Immature natural killer cell (primary cell): ENCODE measurements at regions not wholly inside any gene's neighbourhood (a gene's known extent, or its start where the extent isn't known, plus 50 kb on each side); places are given as distances from the start of the nearest gene placed in this dataset.
"Not testable (repeated sequence)": the region's sequence is repeated elsewhere in the genome, so short reads cannot be mapped to it uniquely, and the experiment has no call there.

Source experiments
- DNase-seq, 3 donors: peaks; one replicate each; pipeline ENCODE4 v3.0.0; 2022; ENCODE audit warnings: mixed read lengths in 1 of 3
- H3K27ac Mint-ChIP-seq, 6 donors: one replicate each; pipeline ENCODE4 v1.8.0; 2020; ENCODE audit warnings: mixed read lengths in 6 of 6, mild to moderate bottlenecking in 5 of 6, inconsistent platforms in 4 of 6, moderate library complexity in 3 of 6
- H3K27me3 Mint-ChIP-seq, 3 donors: one replicate each; pipeline ENCODE4 v1.8.0; 2020 to 2021; ENCODE audit warnings: low read depth in 3 of 3, mild to moderate bottlenecking in 3 of 3, mixed read lengths in 3 of 3, moderate library complexity in 3 of 3, inconsistent platforms in 1 of 3
- H3K36me3 Mint-ChIP-seq, 3 donors: one replicate each; pipeline ENCODE4 v1.8.0; 2020; ENCODE audit warnings: mixed read lengths in 3 of 3, inconsistent platforms in 2 of 3, mild to moderate bottlenecking in 2 of 3
- H3K4me1 Mint-ChIP-seq, 2 donors: one replicate each; pipeline ENCODE4 v1.8.0; 2020; ENCODE audit warnings: inconsistent platforms in 2 of 2, mild to moderate bottlenecking in 2 of 2, mixed read lengths in 2 of 2, moderate library complexity in 1 of 2
- H3K4me3 Mint-ChIP-seq, 5 donors: one replicate each; pipeline ENCODE4 v1.8.0; 2020; ENCODE audit warnings: mild to moderate bottlenecking in 5 of 5, mixed read lengths in 5 of 5, inconsistent platforms in 3 of 5, moderate library complexity in 3 of 5
- H3K9me3 Mint-ChIP-seq, 6 donors: one replicate each; pipeline ENCODE4 v1.8.0; 2020; ENCODE audit warnings: mild to moderate bottlenecking in 6 of 6, mixed read lengths in 6 of 6, inconsistent platforms in 4 of 6, moderate library complexity in 3 of 6

DNA sequence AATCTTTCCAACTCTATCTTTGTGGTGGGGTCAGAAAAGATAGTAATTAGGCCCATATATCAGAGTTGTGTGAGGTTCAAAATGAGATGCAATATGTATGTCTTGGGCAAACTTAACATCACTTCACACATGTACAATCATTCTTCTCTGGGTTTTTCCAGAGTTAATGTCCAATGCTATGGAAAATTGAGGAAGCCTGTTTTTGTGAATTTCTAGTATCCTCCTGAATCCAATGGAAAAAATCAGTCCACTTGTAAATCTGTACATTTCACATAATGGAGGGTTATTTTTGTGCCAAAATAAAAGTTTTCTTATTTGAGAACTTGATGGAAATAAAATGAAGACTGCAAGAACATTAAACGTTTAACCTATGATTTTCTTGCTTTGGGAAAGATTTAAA, 155.6 kb upstream of the SEMA6A start:
- no peak overlapping the region for H3K4me3 Mint-ChIP-seq
- peaks cover 0 to 6% (median 1%) of the 10 kb centered on the region in 3 donors for H3K27me3 Mint-ChIP-seq
- no peaks in the 10 kb centered on the region for H3K4me1 Mint-ChIP-seq
- H3K9me3 Mint-ChIP-seq: peaks cover 0 to 2% (median 0%) of the 10 kb centered on the region in 6 donors
- no peak overlapping the region for H3K27ac Mint-ChIP-seq
- H3K36me3 Mint-ChIP-seq: no peaks in the 10 kb centered on the region
- DNase-seq: no peak

- Mint-ChIP-seq H3K9me3 (peaks cover 0 to 2% (median under 1%) of the 10 kb centered on the region in 6 donors), H3K27ac (no peak overlapping the region), H3K36me3 (no peaks in the 10 kb centered on the region), H3K27me3 (peaks cover 0 to 6% (median 1%) of the 10 kb centered on the region in 3 donors), H3K4me3 (no peak overlapping the region), H3K4me1 (no peaks in the 10 kb centered on the region)
- DNase-seq: no peak
Measured at GRCh38 chr5:116727248-116727647, 152.6 kb upstream of the SEMA6A start.

GRCh38 chr5:116726180-116726579, 151.6 kb upstream of the SEMA6A start:
- H3K36me3 Mint-ChIP-seq, H3K27ac Mint-ChIP-seq: not testable (repeated sequence)

GRCh38 chr5:116724971-116725370, 150.3 kb upstream of the SEMA6A start:
- no peaks in the 10 kb centered on the region for H3K4me1 Mint-ChIP-seq

More at GRCh38 chr5:116726180-116726579, 151.6 kb upstream of the SEMA6A start:
- not testable (repeated sequence) for H3K4me1 Mint-ChIP-seq, H3K4me3 Mint-ChIP-seq, H3K27me3 Mint-ChIP-seq, H3K9me3 Mint-ChIP-seq, DNase-seq

DNA sequence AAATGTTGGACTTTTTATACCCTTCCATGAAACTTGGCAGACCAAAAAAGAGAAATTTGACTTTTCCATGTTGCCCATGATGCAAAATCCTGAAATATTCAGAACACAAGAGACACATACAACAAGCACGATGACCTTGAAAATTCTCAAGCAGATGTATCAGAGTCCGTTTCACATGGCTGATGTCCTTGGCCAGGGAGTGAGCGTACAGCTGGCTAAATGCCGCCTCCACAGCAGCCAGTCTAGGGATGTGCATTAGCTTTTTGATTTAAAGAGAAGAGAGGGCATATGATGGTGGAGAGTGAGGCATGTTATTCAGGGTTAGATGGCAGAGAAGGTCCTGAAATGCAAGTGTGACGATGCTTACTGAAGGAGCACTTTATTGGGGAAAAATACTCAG, 148.0 kb upstream of the SEMA6A start:
- Mint-ChIP-seq H3K4me3 (no peak overlapping the region), H3K27ac (no peak overlapping the region), H3K36me3 (no peaks in the 10 kb centered on the region), H3K27me3 (peaks cover 0 to 6% (median 3%) of the 10 kb centered on the region in 3 donors), H3K9me3 (peaks cover 0 to 4% (median 3%) of the 10 kb centered on the region in 6 donors), H3K4me1 (no peaks in the 10 kb centered on the region)
- DNase-seq: no peak

More at GRCh38 chr5:116724971-116725370, 150.3 kb upstream of the SEMA6A start:
- H3K9me3 Mint-ChIP-seq: peaks cover 0 to 3% (median under 1%) of the 10 kb centered on the region in 6 donors
- no peak overlapping the region for H3K4me3 Mint-ChIP-seq
- no peak for DNase-seq
- peaks cover 1 to 6% (median 3%) of the 10 kb centered on the region in 3 donors for H3K27me3 Mint-ChIP-seq
- H3K36me3 Mint-ChIP-seq: no peaks in the 10 kb centered on the region
- H3K27ac Mint-ChIP-seq: no peak overlapping the region

DNA sequence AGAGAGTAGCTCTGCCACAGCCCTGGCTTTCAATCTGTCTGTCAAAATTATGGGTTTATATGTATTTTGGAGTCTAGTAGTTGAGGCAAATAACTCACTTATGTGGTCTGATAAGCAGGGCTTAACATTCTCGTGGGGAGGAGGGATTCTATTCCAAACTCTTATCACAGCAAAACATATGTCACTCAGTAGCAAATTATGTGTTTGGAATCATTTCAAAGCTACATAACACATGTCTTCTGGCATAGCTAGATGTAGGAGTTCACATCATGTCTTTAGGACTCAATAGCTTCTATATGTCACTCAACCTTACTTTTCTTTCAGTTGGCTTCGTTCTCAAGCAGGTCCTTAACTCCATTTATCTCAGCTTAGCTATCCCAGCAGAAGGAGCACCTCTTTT, 144.5 kb upstream of the SEMA6A start:
- H3K36me3 Mint-ChIP-seq: no peaks in the 10 kb centered on the region
- peaks cover 2 to 4% (median 3%) of the 10 kb centered on the region in 6 donors for H3K9me3 Mint-ChIP-seq
- H3K4me1 Mint-ChIP-seq: no peaks in the 10 kb centered on the region
- no peak overlapping the region for H3K27ac Mint-ChIP-seq
- H3K4me3 Mint-ChIP-seq: no peak overlapping the region
- peaks cover 0 to 3% (median 0%) of the 10 kb centered on the region in 3 donors for H3K27me3 Mint-ChIP-seq
- no peak for DNase-seq

- H3K27me3 Mint-ChIP-seq: peaks cover 0 to 3% (median 0%) of the 10 kb centered on the region in 3 donors
- H3K4me1 Mint-ChIP-seq: no peaks in the 10 kb centered on the region
- peaks cover 2 to 4% (median 3%) of the 10 kb centered on the region in 6 donors for H3K9me3 Mint-ChIP-seq
- H3K36me3 Mint-ChIP-seq: no peaks in the 10 kb centered on the region
- no peak for DNase-seq
- H3K27ac Mint-ChIP-seq: no peak overlapping the region
- H3K4me3 Mint-ChIP-seq: no peak overlapping the region
Measured at GRCh38 chr5:116718317-116718716, 143.7 kb upstream of the SEMA6A start.

DNA sequence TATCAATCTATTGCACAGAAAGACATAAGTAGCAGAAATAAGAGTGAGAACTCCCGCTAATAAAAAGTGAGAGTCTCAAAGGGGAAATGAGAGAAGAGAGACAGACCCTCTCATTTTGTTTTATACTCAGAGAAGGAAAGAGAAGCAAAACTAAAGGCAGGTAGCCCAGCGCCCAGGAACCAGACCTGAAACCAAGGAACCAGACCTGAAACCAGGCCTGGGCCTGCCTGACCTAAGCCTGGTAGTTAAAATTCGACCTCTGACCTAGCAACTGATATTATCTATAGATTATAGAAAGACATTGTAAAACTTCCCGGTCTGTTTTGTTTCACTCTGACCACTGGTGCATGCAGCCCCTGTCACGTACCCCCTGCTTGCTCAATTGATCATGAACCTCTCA, 134.5 kb upstream of the SEMA6A start:
- no peak overlapping the region for H3K4me3 Mint-ChIP-seq
- no peak overlapping the region for H3K27ac Mint-ChIP-seq
- no peaks in the 10 kb centered on the region for H3K4me1 Mint-ChIP-seq
- H3K36me3 Mint-ChIP-seq: no peaks in the 10 kb centered on the region
- peaks cover 0 to 2% (median 0%) of the 10 kb centered on the region in 6 donors for H3K9me3 Mint-ChIP-seq
- no peaks in the 10 kb centered on the region for H3K27me3 Mint-ChIP-seq
- DNase-seq: no peak

DNA sequence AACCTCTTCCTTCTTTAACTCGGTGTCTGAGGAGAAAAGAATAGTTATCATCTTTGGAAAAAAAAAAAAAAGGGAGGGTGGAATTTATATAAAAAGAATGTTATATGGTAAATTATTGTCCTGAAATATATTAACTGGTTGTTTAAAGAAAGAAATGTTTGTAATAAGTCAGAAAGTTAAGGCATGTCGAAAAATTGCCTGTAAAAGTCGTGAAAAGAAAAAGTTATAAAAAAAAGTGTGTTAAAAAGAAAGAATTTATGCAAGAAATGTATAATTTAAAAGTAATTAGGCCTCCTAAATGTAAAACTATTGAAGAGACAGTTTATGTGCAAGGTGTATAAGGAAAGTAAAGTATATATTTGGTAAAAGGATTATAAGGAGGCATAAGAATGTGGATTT, 130.5 kb upstream of the SEMA6A start:
- H3K9me3 Mint-ChIP-seq, H3K4me1 Mint-ChIP-seq, DNase-seq, H3K4me3 Mint-ChIP-seq, H3K36me3 Mint-ChIP-seq, H3K27ac Mint-ChIP-seq, H3K27me3 Mint-ChIP-seq: not testable (repeated sequence)

DNA sequence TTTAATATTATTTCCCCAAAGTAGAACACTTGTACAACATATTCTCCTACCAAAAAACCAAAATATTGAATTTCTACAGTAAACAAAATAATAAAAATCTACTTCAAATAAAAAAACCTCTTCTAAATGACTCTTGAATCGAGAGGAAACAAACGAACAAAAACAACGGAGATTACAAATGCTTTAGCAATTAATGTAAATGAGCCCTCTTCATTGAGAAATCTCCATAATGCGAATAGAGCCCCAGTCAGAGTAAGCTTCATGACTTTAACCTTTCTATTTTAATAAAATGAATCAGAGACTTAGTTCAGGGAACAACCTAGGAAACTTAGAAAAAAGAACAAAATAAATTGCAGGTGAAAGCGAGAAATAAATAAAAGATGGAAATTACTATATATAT, 129.3 kb upstream of the SEMA6A start:
- H3K4me3 Mint-ChIP-seq: no peak overlapping the region
- no peaks in the 10 kb centered on the region for H3K36me3 Mint-ChIP-seq
- no peak overlapping the region for H3K27ac Mint-ChIP-seq
- H3K4me1 Mint-ChIP-seq: no peaks in the 10 kb centered on the region
- peaks cover 0 to 2% (median 0%) of the 10 kb centered on the region in 3 donors for H3K27me3 Mint-ChIP-seq
- H3K9me3 Mint-ChIP-seq: peaks cover 0 to 5% (median 0%) of the 10 kb centered on the region in 6 donors
- no peak for DNase-seq

DNA sequence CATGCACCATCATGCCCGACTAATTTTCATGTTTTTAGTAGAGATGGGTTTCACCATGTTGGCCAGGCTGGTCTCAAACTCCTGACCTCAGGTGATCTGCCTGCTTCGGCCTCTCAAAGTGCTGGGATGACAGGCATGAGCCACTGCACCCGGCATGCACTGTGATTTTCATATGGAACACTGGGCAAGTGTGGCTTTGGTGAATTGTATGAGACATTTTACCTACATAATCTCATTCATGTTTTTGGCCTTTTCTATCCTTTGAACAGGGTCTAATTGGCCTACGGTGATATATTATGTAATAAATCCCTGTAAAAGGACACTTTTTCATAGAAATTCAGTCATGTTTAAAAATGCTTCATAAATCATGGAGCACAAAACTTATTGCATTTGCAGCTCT, 128.7 kb upstream of the SEMA6A start:
- Mint-ChIP-seq H3K4me3 (no peak overlapping the region), H3K9me3 (peaks cover 0 to 5% (median 1%) of the 10 kb centered on the region in 6 donors), H3K27ac (no peak overlapping the region), H3K4me1 (no peaks in the 10 kb centered on the region), H3K27me3 (peaks cover 0 to 2% (median 0%) of the 10 kb centered on the region in 3 donors), H3K36me3 (no peaks in the 10 kb centered on the region)
- DNase-seq: no peak

DNA sequence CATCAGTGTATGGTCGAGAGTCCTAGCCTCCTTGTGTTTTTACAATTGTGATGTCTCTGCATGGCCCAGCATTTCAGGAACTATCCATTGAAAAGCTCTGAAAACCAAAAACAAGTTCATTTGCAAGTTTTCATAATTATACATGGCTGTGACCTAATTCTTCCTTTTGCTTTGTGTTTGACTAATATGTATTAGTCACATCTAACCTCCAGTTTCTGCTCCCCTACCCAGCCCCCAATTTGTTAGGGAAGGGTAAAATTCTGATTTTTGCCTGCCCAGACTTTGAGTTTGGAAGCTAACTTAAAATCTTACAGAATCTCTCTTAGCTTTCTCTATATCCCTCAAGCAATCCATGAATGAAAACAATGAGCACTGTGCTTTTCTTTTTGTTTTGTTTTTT, 128.2 kb upstream of the SEMA6A start:
- H3K27ac Mint-ChIP-seq: no peak overlapping the region
- no peak overlapping the region for H3K4me3 Mint-ChIP-seq
- DNase-seq: no peak
- H3K4me1 Mint-ChIP-seq: no peaks in the 10 kb centered on the region
- no peaks in the 10 kb centered on the region for H3K36me3 Mint-ChIP-seq
- peaks cover 0 to 2% (median 0%) of the 10 kb centered on the region in 3 donors for H3K27me3 Mint-ChIP-seq
- peaks cover 0 to 5% (median 1%) of the 10 kb centered on the region in 6 donors for H3K9me3 Mint-ChIP-seq

GRCh38 chr5:116699332-116699731, 124.7 kb upstream of the SEMA6A start:
- H3K36me3 Mint-ChIP-seq: no peaks in the 10 kb centered on the region
- no peak overlapping the region for H3K4me3 Mint-ChIP-seq
- no peaks in the 10 kb centered on the region for H3K4me1 Mint-ChIP-seq
- H3K27me3 Mint-ChIP-seq: peaks cover 0 to 2% (median 0%) of the 10 kb centered on the region in 3 donors
- no peak overlapping the region for H3K27ac Mint-ChIP-seq
- peaks cover 0 to 5% (median 0%) of the 10 kb centered on the region in 6 donors for H3K9me3 Mint-ChIP-seq
- DNase-seq: no peak

DNA sequence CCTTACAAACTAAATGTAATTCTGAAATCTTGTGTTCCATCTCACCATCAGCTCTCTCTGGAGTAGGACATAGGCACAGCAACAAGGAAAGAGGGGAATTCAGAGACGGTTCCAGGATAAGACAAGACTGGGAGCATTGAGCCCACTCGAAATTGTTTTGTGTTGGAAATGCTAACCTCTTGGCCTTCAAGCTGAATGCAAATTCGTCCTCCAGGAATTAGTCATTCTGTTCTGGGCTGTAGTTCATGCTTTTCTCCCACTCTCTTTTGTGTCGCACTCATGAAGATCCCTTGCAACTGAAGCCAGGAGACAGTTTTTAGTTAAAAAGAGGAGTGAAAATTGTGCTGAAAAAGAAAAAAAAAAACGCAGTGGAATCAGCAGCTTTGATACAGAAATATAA, 121.7 kb upstream of the SEMA6A start:
- Mint-ChIP-seq H3K4me3 (no peak overlapping the region), H3K9me3 (peaks cover 0 to 3% (median 0%) of the 10 kb centered on the region in 6 donors), H3K27ac (no peak overlapping the region), H3K36me3 (no peaks in the 10 kb centered on the region), H3K4me1 (no peaks in the 10 kb centered on the region), H3K27me3 (no peaks in the 10 kb centered on the region)
- DNase-seq: no peak

DNA sequence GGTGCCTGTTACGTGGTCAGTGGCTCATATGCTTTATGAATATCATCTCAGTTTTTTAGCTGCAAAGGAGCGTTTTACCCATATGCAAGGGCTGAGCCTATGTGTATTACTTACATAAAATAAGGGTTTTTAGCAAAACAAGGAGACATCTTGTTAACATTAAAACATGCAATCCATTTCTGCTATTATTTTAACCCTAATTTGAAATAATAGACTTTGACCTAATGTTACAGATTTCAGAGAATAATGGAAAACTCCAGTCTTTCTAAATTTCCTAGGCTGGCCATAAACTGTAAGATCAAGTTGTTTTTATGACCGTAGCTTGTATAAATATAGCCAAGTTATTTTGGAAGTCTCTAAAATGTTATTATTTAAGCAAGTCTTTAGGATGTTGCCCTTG, 121.1 kb upstream of the SEMA6A start:
- no peaks in the 10 kb centered on the region for H3K36me3 Mint-ChIP-seq
- H3K4me3 Mint-ChIP-seq: no peak overlapping the region
- no peaks in the 10 kb centered on the region for H3K27me3 Mint-ChIP-seq
- H3K27ac Mint-ChIP-seq: no peak overlapping the region
- H3K9me3 Mint-ChIP-seq: peaks cover 0 to 3% (median 0%) of the 10 kb centered on the region in 6 donors
- no peaks in the 10 kb centered on the region for H3K4me1 Mint-ChIP-seq
- no peak for DNase-seq
